ENCODE measurements at regions not wholly inside any gene's neighbourhood (a gene's known extent, or its start where the extent isn't known, plus 50 kb on each side); places are given as distances from the start of the nearest gene placed in this dataset.

DNA sequence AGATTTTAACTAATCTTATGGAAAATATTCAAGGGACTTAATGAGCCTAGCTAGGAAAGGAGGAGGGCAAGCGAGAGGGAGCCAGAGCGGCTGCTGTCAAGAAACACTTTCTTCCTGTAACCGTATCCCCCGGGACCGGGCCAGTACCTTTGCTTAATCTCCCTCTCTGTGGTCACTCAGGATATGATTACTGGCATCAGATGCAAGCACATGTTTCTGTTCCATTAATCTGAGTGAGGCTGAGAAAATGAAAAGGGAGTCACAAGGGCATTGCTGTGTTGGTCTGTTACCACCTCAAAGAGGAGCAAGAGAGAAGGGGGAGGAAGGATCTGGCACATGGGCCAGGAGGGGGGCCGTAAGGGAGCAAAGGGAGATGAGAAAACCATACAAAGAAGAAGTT, 356.7 kb upstream of the GATB start:
- TF ChIP-seq, protein P1, sequence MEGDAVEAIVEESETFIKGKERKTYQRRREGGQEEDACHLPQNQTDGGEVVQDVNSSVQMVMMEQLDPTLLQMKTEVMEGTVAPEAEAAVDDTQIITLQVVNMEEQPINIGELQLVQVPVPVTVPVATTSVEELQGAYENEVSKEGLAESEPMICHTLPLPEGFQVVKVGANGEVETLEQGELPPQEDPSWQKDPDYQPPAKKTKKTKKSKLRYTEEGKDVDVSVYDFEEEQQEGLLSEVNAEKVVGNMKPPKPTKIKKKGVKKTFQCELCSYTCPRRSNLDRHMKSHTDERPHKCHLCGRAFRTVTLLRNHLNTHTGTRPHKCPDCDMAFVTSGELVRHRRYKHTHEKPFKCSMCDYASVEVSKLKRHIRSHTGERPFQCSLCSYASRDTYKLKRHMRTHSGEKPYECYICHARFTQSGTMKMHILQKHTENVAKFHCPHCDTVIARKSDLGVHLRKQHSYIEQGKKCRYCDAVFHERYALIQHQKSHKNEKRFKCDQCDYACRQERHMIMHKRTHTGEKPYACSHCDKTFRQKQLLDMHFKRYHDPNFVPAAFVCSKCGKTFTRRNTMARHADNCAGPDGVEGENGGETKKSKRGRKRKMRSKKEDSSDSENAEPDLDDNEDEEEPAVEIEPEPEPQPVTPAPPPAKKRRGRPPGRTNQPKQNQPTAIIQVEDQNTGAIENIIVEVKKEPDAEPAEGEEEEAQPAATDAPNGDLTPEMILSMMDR (IDR thresholded peaks at IDR 0.05; ENCODE audit: insufficient read depth, low read length), result no peak
- no peak overlapping the region for H3K4me3 ChIP-seq (ENCODE audit: low read depth, low read length)
- no peak for DNase-seq (ENCODE audit: low read depth)

DNA sequence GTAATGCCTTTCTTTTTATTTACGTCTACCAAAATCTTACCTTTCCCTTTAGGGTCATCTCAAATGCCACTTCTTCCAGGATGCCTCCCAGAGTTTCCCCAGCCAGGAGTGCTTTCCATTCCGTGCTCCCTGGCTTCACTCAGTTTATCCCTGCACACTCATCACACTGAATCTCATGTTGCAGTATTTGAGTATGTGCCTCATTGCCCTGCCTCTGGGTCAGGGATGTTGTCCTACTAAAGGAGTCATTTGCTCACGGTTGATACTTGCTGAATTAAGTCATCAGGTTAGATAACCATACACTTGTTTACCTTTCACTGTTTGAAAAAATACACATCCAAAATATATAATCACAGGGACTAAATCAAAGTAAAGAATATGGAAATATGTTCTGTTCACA, 356.2 kb upstream of the GATB start:
- no peak overlapping the region for H3K4me3 ChIP-seq (ENCODE audit: low read depth, low read length)
- TF ChIP-seq, protein P1 (IDR thresholded peaks at IDR 0.05; ENCODE audit: insufficient read depth, low read length), result no peak

DNA sequence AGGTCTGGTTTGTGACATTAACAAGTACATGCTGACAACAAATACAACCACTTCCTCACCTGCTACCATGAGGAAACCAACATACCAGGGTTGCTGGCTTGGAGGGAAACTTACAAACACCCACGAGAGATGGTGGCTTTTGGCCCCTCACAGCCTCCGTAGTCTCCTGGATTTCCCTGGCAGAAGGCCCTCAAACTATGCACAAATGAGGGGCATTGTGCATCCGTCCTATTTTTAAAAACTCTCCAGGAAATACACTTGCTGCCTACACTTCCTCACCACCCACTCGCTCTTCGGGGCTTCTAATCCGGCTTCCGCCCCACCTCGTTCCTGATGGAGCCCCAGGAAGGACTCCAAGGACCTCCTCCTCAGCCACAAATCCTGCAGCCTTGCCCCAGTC, 355.0 kb upstream of the GATB start:
- TF ChIP-seq, protein P1 (IDR thresholded peaks at IDR 0.05; ENCODE audit: insufficient read depth, low read length), result no peak

More for the DNA sequence above, 356.2 kb upstream of the GATB start:
- no peak for DNase-seq (ENCODE audit: low read depth)

DNA sequence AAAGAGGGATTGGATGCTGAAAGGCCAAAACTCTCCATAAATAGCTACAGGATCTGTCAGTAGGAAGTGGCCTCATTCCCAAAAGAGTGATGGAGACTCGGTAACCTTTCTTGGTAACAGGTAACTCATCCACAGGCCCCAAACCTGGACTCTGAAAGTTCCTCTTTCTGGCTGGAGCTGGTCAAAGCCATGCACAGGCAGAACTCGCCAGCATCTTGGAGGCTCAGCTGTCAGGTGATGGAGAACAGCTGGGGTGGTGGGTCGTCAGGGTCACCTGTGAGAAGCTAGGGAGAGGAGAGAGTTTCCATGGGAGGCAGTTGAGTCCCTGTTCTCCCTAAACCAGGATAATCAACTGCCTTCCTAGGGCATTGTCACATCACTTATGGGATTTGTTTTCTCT, 354.3 kb upstream of the GATB start:
- no peak for DNase-seq (ENCODE audit: low read depth)
- TF ChIP-seq, protein P1 (IDR thresholded peaks at IDR 0.05; ENCODE audit: insufficient read depth, low read length), result no peak

More for the DNA sequence above, 355.0 kb upstream of the GATB start:
- no peak overlapping the region for H3K4me3 ChIP-seq (ENCODE audit: low read depth, low read length)
- DNase-seq (ENCODE audit: low read depth), result no peak

DNA sequence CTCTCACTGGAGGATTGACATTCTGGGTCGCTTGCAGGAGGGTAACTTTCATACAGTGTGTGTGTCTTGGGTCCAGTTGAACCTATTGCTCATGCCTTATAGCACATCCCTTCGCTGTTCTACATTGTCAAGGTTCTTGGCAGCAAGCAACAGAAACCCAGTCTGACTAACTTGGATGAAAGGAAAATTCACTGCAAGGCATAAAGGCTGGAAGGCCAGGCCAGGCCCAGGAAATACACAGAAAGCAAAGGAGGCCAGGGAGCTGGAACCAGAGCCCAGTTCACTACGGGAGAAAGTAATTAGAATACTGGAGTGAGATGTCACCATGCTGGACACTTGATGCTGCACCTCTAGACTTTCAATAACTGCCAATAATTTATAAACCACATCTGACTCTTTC, 353.8 kb upstream of the GATB start:
- no peak for DNase-seq (ENCODE audit: low read depth)
- TF ChIP-seq, protein P1 (IDR thresholded peaks at IDR 0.05; ENCODE audit: insufficient read depth, low read length), result no peak
- no peak overlapping the region for H3K4me3 ChIP-seq (ENCODE audit: low read depth, low read length)

More for the DNA sequence above, 354.3 kb upstream of the GATB start:
- H3K4me3 ChIP-seq (ENCODE audit: low read depth, low read length), result no peak overlapping the region

DNA sequence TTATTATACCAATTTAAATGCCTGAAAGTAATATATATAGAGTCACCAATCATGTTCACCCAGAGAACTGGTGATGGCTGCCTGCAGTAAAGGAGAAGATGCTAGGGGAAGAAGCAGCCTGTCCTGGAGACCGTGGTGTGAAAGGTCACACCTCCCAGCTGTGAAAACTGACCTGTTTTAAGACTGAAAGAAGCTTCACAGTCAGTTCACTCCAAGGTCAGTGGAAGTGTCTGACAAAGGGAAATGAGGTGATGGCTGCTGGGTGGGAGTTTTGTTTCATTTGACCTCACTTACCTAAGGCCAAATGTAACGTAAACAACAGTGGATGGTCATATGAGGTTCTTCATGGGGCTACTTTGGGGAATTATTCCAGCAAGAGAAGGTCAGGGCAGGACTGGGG, 352.1 kb upstream of the GATB start:
- no peak for DNase-seq (ENCODE audit: low read depth)
- no peak overlapping the region for H3K4me3 ChIP-seq (ENCODE audit: low read depth, low read length)
- TF ChIP-seq, protein P1 (IDR thresholded peaks at IDR 0.05; ENCODE audit: insufficient read depth, low read length), result no peak

DNA sequence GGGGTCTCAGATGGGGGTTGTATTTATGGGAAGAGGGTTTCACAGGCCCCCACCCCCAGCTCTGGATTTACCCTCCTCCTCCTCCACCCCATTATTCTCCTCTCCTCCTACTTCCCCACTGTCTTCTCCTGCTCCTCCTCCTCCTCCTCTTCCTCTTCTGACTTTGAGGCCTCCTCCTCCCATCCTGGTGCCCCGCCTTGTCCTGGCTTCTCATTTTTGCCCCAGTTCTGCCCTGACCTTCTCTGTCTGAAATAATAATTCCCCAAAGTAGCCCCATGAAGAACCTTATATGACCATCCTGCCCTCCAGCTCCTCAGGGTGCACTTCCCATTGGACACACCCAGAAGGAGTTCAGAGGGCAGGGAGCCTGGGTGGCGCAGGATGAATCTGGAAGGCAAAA, 351.4 kb upstream of the GATB start:
- no peak overlapping the region for H3K4me3 ChIP-seq (ENCODE audit: low read depth, low read length)
- TF ChIP-seq, protein P1 (IDR thresholded peaks at IDR 0.05; ENCODE audit: insufficient read depth, low read length), result no peak
- no peak for DNase-seq (ENCODE audit: low read depth)
